HFFc6 (cell line): ENCODE measurements at regions not wholly inside any gene's neighbourhood (a gene's known extent, or its start where the extent isn't known, plus 50 kb on each side); places are given as distances from the start of the nearest gene placed in this dataset.

Experiments used
- DNase-seq: peaks from one replicate; pipeline ENCODE4 v3.0.0-alpha.2; 2018
- H3K27ac Mint-ChIP-seq: 2 replicates; pipeline ENCODE4 v1.8.0; 2020; ENCODE audit warnings: mild to moderate bottlenecking, mixed read lengths
- H3K27me3 Mint-ChIP-seq: 2 replicates; pipeline ENCODE4 v1.8.0; 2021; ENCODE audit warnings: mild to moderate bottlenecking, moderate library complexity, mixed read lengths; ENCODE audit not compliant: insufficient read depth
- H3K36me3 Mint-ChIP-seq: 2 replicates; pipeline ENCODE4 v1.8.0; 2021; ENCODE audit warnings: low read depth, mixed read lengths
- H3K4me1 Mint-ChIP-seq: 2 replicates; pipeline ENCODE4 v1.8.0; 2020; ENCODE audit warnings: low read depth, mixed read lengths
- H3K4me3 Mint-ChIP-seq: 2 replicates; pipeline ENCODE4 v1.8.0; 2020; ENCODE audit warnings: mild to moderate bottlenecking, moderate library complexity, mixed read lengths
- H3K9me3 Mint-ChIP-seq: 2 replicates; pipeline ENCODE4 v1.8.0; 2020; ENCODE audit warnings: mild to moderate bottlenecking, mixed read lengths
- CTCF ChIP-seq: fragments of 200-600 bp; sonication (generic); IDR thresholded peaks from 2 replicates; pipeline ENCODE4 v1.5.0; 2021; ENCODE audit warnings: antibody characterized with exemption, mild to moderate bottlenecking

DNA sequence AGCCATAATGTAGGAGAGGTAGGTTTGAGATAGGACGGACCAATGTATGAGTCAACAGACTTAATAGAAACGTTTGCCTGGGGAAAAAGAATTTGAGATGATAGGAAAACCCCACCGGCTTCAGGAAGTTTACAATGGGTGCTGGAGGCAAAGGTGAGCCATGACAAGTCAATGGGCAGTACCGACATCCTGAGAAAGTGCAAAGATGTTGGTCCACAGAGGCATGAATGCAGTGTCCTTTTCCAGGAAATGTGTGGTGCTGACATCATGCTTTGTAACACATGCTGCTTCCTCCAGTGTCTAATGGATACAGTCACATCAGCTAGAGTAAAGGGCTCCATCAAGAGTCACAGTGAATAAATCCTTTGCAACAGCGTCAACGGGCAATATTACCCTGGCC lies 533.6 kb downstream of the INHBA start:
- TF ChIP-seq CTCF, result no peak
- Mint-ChIP-seq H3K27ac (no peak overlapping the region), H3K4me1 (peaks cover 29% of the 10 kb centered on the region), H3K9me3 (no peaks in the 10 kb centered on the region), H3K36me3 (peaks cover 10% of the 10 kb centered on the region; the same call in 1 of the 2 replicates), H3K4me3 (no peak overlapping the region), H3K27me3 (no peaks in the 10 kb centered on the region)
- no peak for DNase-seq

DNA sequence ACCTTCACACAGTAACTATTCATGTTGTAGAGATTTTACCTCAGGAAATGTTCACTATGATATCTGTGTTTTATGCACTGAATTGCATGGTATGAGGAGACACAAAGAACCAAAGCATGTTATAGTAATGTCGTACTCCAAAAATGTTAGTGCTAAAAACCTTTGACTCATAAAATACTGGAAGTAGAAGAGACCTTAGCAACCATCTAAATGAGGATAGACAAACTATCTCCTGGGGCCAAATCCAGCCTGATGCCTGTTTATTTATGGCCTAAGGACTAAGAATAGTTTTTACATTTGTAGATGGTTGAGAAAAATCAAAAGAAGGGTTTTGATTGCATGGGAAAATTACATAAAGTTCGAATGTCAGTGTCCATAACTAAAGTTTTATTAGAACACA lies 535.1 kb downstream of the INHBA start:
- H3K36me3 Mint-ChIP-seq, result peaks cover 9% of the 10 kb centered on the region; the same call in 1 of the 2 replicates
- TF ChIP-seq CTCF, result no peak

DNA sequence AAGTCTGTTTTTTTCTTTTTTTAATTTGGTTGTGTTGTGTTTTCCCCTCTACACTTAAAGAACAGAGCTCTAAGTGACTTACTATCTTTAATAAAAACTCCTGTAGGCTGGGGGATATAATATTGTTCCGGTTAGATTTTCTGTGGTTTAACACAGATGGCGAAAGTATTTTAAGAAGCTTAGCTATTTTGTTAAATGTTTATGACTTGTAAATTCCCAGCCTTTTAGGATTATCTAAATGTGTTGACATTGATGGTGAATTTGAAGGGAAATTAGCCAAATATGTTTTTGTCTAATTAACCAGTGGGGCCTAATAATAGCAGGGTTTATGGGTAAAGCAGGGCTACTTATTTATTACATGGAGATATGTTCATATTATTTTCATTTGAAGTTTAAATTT lies 538.5 kb downstream of the INHBA start:
- peaks cover 14% of the 10 kb centered on the region for H3K4me1 Mint-ChIP-seq
- H3K36me3 Mint-ChIP-seq, result no peaks in the 10 kb centered on the region; the same call in 1 of the 2 replicates
- H3K4me3 Mint-ChIP-seq, result no peak overlapping the region
- TF ChIP-seq CTCF, result no peak
- DNase-seq, result peak; percentile 24
- H3K9me3 Mint-ChIP-seq, result peaks cover 4% of the 10 kb centered on the region
- no peak overlapping the region for H3K27ac Mint-ChIP-seq
- no peaks in the 10 kb centered on the region for H3K27me3 Mint-ChIP-seq

More for the DNA sequence above, 535.1 kb downstream of the INHBA start:
- H3K9me3 Mint-ChIP-seq, result no peaks in the 10 kb centered on the region
- peak; percentile 22 for DNase-seq
- H3K4me1 Mint-ChIP-seq, result peaks cover 29% of the 10 kb centered on the region
- H3K27me3 Mint-ChIP-seq, result no peaks in the 10 kb centered on the region
- no peak overlapping the region; the same call in 1 of the 2 replicates for H3K27ac Mint-ChIP-seq
- H3K4me3 Mint-ChIP-seq, result no peak overlapping the region

- DNase-seq, result no peak
- Mint-ChIP-seq H3K27me3 (no peaks in the 10 kb centered on the region), H3K36me3 (no peaks in the 10 kb centered on the region; the same call in 1 of the 2 replicates), H3K4me1 (peaks cover 10% of the 10 kb centered on the region), H3K27ac (no peak overlapping the region), H3K9me3 (peaks cover 4% of the 10 kb centered on the region), H3K4me3 (no peak overlapping the region)
- no peak for TF ChIP-seq CTCF
These were observed 538.9 kb downstream of the INHBA start for GRCh38 chr7:41163991-41164390.

DNA sequence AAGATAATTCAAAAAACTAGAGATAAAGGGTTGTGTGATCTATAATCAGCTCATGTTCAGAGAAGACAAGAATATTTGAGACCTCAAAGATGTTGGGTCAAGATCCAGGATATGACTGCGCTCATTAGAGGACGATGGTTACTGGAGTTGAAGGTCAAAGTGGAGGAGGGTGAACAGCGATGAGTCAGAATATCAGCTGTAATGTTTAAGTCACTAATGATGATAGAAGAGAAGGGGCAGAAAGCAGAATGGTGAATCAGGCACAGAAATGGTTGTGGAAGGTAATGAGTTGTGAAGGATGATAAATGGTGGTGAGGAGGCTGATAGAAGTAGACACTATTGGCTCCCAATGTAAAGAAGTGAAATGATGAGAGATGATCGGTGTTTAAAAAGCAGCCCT lies 540.3 kb downstream of the INHBA start:
- Mint-ChIP-seq H3K27me3 (no peaks in the 10 kb centered on the region), H3K36me3 (no peaks in the 10 kb centered on the region; the same call in 1 of the 2 replicates), H3K4me3 (no peak overlapping the region), H3K4me1 (peaks cover 1% of the 10 kb centered on the region), H3K9me3 (peaks cover 4% of the 10 kb centered on the region), H3K27ac (no peak overlapping the region)
- TF ChIP-seq CTCF, result no peak
- DNase-seq, result peak; percentile 35
